Transverse colon (tissue), 4 donors: ENCODE measurements at regions not wholly inside any gene's neighbourhood (a gene's known extent, or its start where the extent isn't known, plus 50 kb on each side); places are given as distances from the start of the nearest gene placed in this dataset.

ENCODE experiments used
- DNase-seq: peaks from one replicate; pipeline ENCODE4 v3.0.0-alpha.2; 2019
- H3K27ac ChIP-seq, 4 donors: fragments of 200-600 bp; sonication (generic); 2 replicates each; pipeline ENCODE4 v1.5.1; 2016 to 2018; ENCODE audit warnings: inconsistent platforms in 4 of 4
- H3K27me3 ChIP-seq: fragments of 200-600 bp; sonication (generic); 2 replicates; pipeline ENCODE4 v1.5.1; 2017; ENCODE audit warnings: inconsistent platforms
- H3K36me3 ChIP-seq, 4 donors: fragments of 200-600 bp; sonication (generic); 2 replicates each; pipeline ENCODE4 v1.5.1; 2017 to 2019; ENCODE audit warnings: inconsistent platforms in 4 of 4
- H3K4me1 ChIP-seq, 4 donors: fragments of 200-600 bp; sonication (generic); 2 replicates each; pipeline ENCODE4 v1.5.1; 2017 to 2020; ENCODE audit warnings: inconsistent platforms in 4 of 4
- H3K4me3 ChIP-seq, 4 donors: fragments of 200-600 bp; sonication (generic); 1 replicate in 1 of 4; 2 replicates in 3 of 4; pipeline versions ENCODE4 v1.5.1 to v1.6.1; 2017 to 2019; ENCODE audit warnings: inconsistent platforms in 4 of 4
- H3K9me3 ChIP-seq, 2 donors: fragments of 200-600 bp; sonication (generic); 2 replicates each; pipeline ENCODE4 v1.5.1; 2017 to 2019; ENCODE audit warnings: inconsistent platforms in 2 of 2
- EP300 ChIP-seq: sonication (generic); formaldehyde crosslinking; IDR thresholded peaks from one replicate; pipeline ENCODE4 v1.6.1; 2017; ENCODE audit warnings: antibody characterized with exemption, low read depth
- POLR2A ChIP-seq: fragments of 450-650 bp; IDR thresholded peaks from one replicate; pipeline ENCODE4 v1.6.1; 2016; ENCODE audit warnings: antibody characterized with exemption, mild to moderate bottlenecking, moderate library complexity
- POLR2AphosphoS5 ChIP-seq, 3 donors: sonication (generic); formaldehyde crosslinking; IDR thresholded peaks; one replicate each; pipeline ENCODE4 v1.6.1; 2016; ENCODE audit warnings: antibody characterized with exemption in 3 of 3
- WGBS, 2 donors: methylation state at CpG; one replicate each; pipeline ENCODE4 v1.1.5; 2018; ENCODE audit warnings: low coverage in 1 of 2; 5-methylcytosine and 5-hydroxymethylcytosine counted together
- in situ Hi-C, 4 donors: fragments of 200-750 bp; cut with MboI; loops; one replicate each; pipeline versions ENCODE4 v1.15.0 to v1.15.1; 2017; ENCODE audit warnings: low sequenced_read_pairs in 3 of 4, low pct_ligation_motif_present in 1 of 4, low pct_unique_long_range_greater_than_20kb in 1 of 4
- intact Hi-C: fragments of 100-400 bp; cut with DNase I; formaldehyde crosslinking; loops from one replicate; pipeline ENCODE4 v1.15.1; 2023; ENCODE audit warnings: low total_unique reads
- TF ChIP-seq, protein P1 (sequence below), 5 experiments: fragments of 200-600 bp in 3 of 5; fragments of 450-650 bp in 2 of 5; sonication (generic) in 3 of 5; IDR thresholded peaks; 1 replicate in 2 of 5; 2 replicates in 3 of 5; pipeline ENCODE4 v1.5.1; 2016 to 2017; ENCODE audit warnings: antibody characterized with exemption in 5 of 5, inconsistent platforms in 3 of 5, mild to moderate bottlenecking in 2 of 5, moderate library complexity in 1 of 5

DNA sequence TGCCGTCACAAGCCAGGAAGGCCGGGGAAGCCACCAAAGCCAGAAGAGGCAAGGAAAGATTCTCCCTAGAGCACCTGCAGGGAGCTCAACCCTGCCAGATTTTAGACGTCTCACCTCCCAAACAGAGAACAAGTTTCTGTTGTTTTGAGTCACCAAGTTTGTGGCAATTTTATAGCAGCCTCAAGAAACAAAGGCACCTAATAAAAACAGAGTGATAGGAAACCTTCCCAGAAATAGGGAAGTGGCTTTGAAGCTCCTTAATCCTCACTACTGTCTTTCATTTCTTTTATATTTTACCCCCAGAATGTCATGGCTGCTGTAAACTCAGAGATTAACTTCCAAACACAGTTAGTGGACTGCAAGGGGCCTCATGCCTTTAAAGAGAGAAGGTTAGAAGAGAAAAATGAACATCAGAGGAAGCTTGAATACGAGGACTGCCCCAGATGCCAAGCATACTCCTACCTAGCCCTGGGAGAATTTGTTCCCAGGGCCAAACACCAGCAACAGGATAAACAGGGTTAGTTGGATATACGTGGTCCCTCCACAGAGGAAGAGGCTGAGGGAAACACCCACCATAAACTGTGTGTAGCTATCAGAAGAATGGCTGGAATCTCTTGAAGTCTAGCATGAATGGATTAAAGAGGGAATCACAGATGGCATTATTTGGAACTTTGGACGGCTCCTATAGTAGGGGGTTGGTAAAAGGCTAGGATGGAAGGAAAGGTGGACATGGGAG lies 148.3 kb downstream of the KCNA5 start:
- H3K36me3 ChIP-seq: no peaks in the 10 kb centered on the region
- intact Hi-C loops (no loop called here), in situ Hi-C loops (loop anchor here in 3 of 4 donors (10.0 to 25.0 kb wide), 2 partner anchors 243 to 245 kb away; partner anchors contain the start of gene NTF3 (in 3 of the 3))
- H3K4me1 ChIP-seq: no peaks in the 10 kb centered on the region
- TF ChIP-seq, protein P1, sequence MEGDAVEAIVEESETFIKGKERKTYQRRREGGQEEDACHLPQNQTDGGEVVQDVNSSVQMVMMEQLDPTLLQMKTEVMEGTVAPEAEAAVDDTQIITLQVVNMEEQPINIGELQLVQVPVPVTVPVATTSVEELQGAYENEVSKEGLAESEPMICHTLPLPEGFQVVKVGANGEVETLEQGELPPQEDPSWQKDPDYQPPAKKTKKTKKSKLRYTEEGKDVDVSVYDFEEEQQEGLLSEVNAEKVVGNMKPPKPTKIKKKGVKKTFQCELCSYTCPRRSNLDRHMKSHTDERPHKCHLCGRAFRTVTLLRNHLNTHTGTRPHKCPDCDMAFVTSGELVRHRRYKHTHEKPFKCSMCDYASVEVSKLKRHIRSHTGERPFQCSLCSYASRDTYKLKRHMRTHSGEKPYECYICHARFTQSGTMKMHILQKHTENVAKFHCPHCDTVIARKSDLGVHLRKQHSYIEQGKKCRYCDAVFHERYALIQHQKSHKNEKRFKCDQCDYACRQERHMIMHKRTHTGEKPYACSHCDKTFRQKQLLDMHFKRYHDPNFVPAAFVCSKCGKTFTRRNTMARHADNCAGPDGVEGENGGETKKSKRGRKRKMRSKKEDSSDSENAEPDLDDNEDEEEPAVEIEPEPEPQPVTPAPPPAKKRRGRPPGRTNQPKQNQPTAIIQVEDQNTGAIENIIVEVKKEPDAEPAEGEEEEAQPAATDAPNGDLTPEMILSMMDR (IDR thresholded peaks at IDR 0.05): no peak
- TF ChIP-seq POLR2A (no peak), EP300 (no peak), POLR2AphosphoS5 (IDR thresholded peaks at IDR 0.05) (no peak)
- H3K9me3 ChIP-seq: no peaks in the 10 kb centered on the region
- no peaks in the 10 kb centered on the region for H3K27me3 ChIP-seq
- H3K4me3 ChIP-seq: no peak overlapping the region
- no peak overlapping the region for H3K27ac ChIP-seq
- no peak for DNase-seq
- 71 to 72% methylated on average over 5 to 6 of the region's 6 CpGs for WGBS, 2 donors

DNA sequence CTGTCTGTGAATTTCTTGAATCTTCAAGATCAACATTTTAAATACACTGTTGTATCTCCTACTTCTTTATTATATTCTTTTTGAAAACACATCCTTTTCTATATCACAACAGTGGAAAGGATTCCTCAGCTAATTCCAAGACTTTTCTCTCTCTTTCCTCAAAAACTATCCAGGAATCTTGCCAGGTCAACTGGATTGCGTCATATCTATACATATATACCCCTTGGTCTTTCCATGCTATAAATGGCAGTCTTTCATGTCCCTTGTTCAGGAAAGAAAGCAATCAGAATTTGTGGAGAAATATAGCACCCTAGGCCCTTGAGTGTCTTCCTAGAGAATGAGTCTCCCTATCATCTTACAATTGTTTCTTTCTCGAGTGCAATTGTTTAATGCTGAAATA lies 149.0 kb downstream of the KCNA5 start:
- Histone ChIP-seq H3K4me3 (no peak overlapping the region), H3K36me3 (no peaks in the 10 kb centered on the region), H3K4me1 (no peaks in the 10 kb centered on the region), H3K27ac (no peak overlapping the region), H3K27me3 (no peaks in the 10 kb centered on the region), H3K9me3 (no peaks in the 10 kb centered on the region)
- in situ Hi-C loops (loop anchor here in 3 of 4 donors (10.0 to 25.0 kb wide), 2 partner anchors 242 to 245 kb away; partner anchors contain the start of gene NTF3 (in 3 of the 3)), intact Hi-C loops (no loop called here)
- DNase-seq: no peak
- TF ChIP-seq POLR2AphosphoS5 (IDR thresholded peaks at IDR 0.05): no peak
- TF ChIP-seq, protein P1 (IDR thresholded peaks at IDR 0.05): no peak
- no peak for TF ChIP-seq EP300
- TF ChIP-seq POLR2A: no peak
- 42 to 73% methylated on average over 1 to 2 of the region's 2 CpGs for WGBS, 2 donors

DNA sequence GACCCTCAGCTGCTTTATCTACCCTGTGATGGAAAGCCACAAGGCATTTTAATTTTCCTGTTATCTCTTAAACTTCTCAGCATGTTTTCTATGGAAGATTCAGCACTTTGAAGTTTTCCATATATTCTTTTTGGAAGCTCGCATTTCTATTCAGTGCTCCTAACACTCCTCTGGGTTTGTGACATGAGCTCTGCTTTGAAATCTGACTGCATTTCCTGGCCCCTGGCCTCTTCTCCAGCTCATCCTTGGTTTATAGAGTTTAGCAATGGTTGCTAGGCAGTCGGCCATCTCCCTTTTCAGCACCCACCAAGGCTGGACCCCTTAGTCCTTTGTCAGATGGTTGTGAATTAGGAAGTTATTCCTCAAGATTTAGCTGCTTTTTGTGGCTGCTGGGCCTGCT lies 150.6 kb downstream of the KCNA5 start:
- no peaks in the 10 kb centered on the region for H3K36me3 ChIP-seq
- H3K4me1 ChIP-seq: no peaks in the 10 kb centered on the region
- H3K9me3 ChIP-seq: no peaks in the 10 kb centered on the region
- H3K4me3 ChIP-seq: no peak overlapping the region
- intact Hi-C loops (no loop called here), in situ Hi-C loops (loop anchor here in 3 of 4 donors (10.0 to 25.0 kb wide), 2 partner anchors 240 to 243 kb away; partner anchors contain the start of gene NTF3 (in 3 of the 3))
- TF ChIP-seq, protein P1 (IDR thresholded peaks at IDR 0.05): no peak
- no peak for TF ChIP-seq POLR2AphosphoS5 (IDR thresholded peaks at IDR 0.05)
- TF ChIP-seq POLR2A: no peak
- no peak for TF ChIP-seq EP300
- DNase-seq: no peak
- no peaks in the 10 kb centered on the region for H3K27me3 ChIP-seq
- no peak overlapping the region for H3K27ac ChIP-seq
- 57 to 75% methylated on average over 1 to 2 of the region's 2 CpGs for WGBS, 2 donors

DNA sequence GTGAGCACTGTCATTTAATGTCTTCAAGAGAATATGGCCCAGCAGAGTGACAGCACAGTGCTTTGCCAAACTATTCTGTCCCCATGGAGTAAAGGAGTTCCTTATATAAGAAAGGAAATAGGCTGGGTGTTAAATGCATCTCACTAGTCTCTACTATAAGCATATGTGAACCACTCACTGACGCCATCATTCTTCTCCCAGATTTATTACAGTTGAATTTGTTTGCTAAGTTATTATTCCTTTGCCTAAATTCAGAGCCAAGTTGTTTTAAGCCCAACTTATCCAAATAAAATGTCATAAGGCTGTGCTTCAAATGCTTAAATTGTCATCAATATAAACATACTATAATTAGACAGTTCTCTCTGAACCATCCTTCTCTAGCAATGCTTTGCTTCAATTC lies 151.6 kb downstream of the KCNA5 start:
- intact Hi-C loops (no loop called here), in situ Hi-C loops (loop anchor here in 3 of 4 donors (10.0 to 25.0 kb wide), 2 partner anchors 240 to 242 kb away; partner anchors contain the start of gene NTF3 (in 3 of the 3))
- 40 to 55% methylated on average over 1 of the region's 1 CpG for WGBS, 2 donors
- H3K27me3 ChIP-seq: no peaks in the 10 kb centered on the region
- no peaks in the 10 kb centered on the region for H3K9me3 ChIP-seq
- H3K27ac ChIP-seq: no peak overlapping the region
- no peaks in the 10 kb centered on the region for H3K4me1 ChIP-seq
- no peak for DNase-seq
- no peaks in the 10 kb centered on the region for H3K36me3 ChIP-seq
- TF ChIP-seq POLR2AphosphoS5 (IDR thresholded peaks at IDR 0.05): no peak
- no peak for TF ChIP-seq POLR2A
- TF ChIP-seq, protein P1 (IDR thresholded peaks at IDR 0.05): no peak
- no peak for TF ChIP-seq EP300
- no peak overlapping the region for H3K4me3 ChIP-seq
